Frontal cortex (tissue), 3 donors: ENCODE measurements at regions not wholly inside any gene's neighbourhood (a gene's known extent, or its start where the extent isn't known, plus 50 kb on each side); places are given as distances from the start of the nearest gene placed in this dataset.
"Not testable (repeated sequence)": the region's sequence is repeated elsewhere in the genome, so short reads cannot be mapped to it uniquely, and the experiment has no call there.

Experiments used
- DNase-seq, 2 donors: peaks; one replicate each; pipeline ENCODE4 v3.0.0; 2012; ENCODE audit warnings: low spot score in 2 of 2
- FAIRE-seq: peaks from 2 replicates; lab custom pipeline; 2012; peaks lifted over from hg19 to GRCh38; lab: Jason Lieb, UNC
- donor health status: control.
- donor health status: control.
- donor health status: control.

DNA sequence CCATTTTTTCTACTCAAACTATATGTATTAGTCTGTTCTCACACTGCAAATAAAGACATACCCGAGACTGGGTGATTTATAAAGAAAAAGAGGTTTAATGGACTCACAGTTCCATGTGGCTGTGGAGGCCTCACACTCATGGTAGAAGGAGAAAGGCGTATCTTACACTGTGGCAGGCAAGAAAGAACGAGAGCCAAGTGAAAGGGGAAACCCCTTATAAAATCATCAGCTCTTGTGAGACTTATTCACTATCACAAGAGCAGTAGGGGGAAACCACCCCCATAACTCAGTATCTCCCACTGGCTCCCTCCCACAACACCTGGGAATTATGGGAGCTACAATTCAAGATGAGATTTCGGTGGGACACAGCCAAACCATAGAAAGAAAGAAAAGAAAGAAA lies 266.3 kb upstream of the TLE3 start:
- not testable (repeated sequence) for DNase-seq, FAIRE-seq

- FAIRE-seq (no peak), DNase-seq (no peak)
Observed at GRCh38 chr15:70362886-70363285, 265.2 kb upstream of the TLE3 start.

DNA sequence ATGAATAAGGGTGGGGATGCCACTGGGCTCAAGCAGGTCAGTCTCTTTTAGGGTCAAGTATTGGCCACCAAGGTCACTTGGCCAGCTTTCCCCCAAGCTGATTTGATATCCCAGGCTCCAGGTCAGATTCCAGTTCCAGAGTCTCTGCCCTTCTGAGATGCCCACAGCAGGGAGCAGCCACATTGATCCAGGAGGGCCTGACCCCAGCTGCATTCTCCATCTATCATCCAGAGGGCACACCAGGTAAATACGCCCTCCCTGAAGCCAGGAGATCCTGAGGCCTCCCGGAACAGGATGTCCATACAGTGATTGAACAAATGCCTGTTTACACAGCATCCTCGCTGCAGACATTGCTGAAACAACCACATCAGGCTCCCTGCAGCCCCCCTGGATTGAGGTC lies 264.6 kb upstream of the TLE3 start:
- FAIRE-seq (no peak), DNase-seq (no peak)

DNA sequence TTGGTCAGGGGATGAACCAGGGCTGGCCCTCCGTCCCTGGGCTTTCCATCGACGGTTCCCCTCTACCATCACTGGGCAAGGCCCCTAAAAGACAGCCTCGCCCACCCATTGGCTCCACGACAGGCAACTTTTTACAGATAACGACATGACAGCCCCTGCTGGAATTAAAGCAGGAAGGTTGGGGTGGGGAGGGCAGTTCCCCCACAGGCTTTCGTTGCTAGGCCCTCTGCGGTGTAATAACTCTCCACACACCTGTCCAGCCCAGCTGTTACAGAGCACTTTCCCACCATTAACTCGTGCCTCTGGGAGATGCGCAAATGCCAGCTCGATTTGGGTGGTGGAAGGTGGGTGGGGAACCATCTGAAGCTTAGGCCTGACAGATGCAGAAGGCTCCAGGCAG lies 264.2 kb upstream of the TLE3 start:
- no peak for DNase-seq

GRCh38 chr15:70361106-70361505 lies 263.4 kb upstream of the TLE3 start:
- DNase-seq (no peak), FAIRE-seq (no peak)

More for the DNA sequence above, 264.2 kb upstream of the TLE3 start:
- no peak for FAIRE-seq

- no peak for DNase-seq
- no peak for FAIRE-seq
Observed at GRCh38 chr15:70358871-70359647, 261.3 kb upstream of the TLE3 start.

- FAIRE-seq (no peak), DNase-seq (no peak)
Observed at GRCh38 chr15:70358011-70358819, 260.5 kb upstream of the TLE3 start.

- FAIRE-seq (no peak), DNase-seq (no peak)
Observed at GRCh38 chr15:70357453-70357852, 259.7 kb upstream of the TLE3 start.

DNA sequence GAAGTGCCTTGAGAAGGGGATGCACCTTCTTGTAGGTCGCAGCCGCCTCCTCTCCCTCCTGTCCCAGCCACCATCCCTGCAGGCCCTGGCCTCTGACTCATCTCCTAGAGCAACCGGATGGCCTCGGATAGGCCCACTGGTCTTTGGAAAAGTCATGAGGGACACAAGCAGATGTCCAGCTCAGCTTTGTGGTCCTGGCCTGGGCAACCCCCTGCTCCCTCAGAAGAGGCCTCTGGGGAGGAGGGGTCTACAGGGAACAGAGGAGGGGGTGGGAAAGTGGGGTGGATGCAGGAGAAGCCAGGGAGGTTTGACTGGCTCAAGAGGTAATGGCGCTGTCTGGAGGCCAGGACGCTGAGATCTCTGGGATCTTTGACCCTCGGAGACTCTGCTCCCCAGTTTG lies 259.2 kb upstream of the TLE3 start:
- DNase-seq (no peak), FAIRE-seq (no peak)

GRCh38 chr15:70356062-70356860 lies 258.5 kb upstream of the TLE3 start:
- no peak for FAIRE-seq
- no peak for DNase-seq

GRCh38 chr15:70355275-70355795 lies 257.6 kb upstream of the TLE3 start:
- no peak for FAIRE-seq

DNA sequence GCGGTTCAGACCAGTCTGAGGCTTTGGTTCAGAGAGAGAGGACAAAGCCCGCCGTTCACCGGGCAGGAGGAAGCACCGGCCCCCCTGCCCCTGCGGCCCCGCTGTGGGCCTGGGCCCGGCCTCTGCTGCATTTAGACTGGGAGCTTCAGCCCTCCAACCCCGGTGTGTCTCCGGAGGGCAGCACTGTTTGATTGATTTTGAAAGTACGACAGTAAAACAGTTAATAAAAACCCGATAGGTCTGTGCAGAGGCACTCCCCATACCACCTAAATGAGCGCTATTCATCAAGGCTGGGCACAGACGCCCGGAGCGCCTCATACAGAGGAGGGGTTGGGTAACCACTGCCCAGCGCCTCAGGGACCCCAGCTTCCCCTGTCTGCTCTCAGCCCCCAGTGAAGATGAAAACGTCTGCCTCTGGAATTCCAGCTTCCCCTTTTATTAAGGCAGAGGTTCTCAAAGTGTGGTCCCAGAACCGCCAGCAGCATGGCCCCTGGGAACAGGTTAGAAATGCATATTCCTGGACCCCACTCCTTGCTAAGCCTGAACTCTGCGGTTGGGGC lies 256.7 kb upstream of the TLE3 start:
- DNase-seq: no peak
- no peak for FAIRE-seq

More at GRCh38 chr15:70355275-70355795, 257.6 kb upstream of the TLE3 start:
- no peak for DNase-seq

DNA sequence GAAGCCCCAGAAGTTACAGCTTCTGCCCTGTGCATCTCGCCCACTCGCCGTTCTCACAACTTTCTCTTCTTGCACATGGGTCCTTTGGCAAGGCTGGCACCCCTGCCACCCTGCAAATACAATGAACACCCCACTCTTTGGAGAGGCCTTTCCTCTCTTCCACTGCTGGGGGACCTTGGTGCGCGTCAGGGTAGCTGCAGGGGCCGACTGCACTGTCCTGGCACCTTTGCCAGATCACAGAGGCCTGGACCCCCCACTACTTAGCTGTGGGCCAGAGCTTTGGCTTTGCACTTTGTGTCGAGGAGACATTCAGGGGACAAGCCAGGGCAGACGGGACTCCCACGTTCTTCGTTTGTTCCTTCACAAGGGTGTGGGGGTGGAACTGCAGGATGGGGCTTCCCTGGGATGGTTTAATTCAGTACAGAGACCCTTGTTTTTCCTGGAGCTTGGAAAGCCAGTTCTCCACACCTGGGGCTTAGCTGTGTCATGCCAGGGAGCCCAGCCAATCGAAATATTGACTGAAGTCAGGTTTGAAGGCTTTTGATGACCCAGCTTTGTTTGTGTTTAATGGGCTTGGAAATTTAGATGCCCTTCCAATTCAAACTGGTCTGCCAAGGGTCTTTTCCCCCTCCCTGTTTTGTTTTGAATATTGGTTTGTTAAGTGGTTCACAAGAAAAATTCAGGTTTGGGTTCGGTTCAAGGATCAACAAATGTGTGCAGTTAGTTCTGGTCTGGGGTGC lies 256.1 kb upstream of the TLE3 start:
- no peak for DNase-seq
- no peak for FAIRE-seq

GRCh38 chr15:70351941-70352774 lies 254.4 kb upstream of the TLE3 start:
- no peak for FAIRE-seq
- DNase-seq: no peak

DNA sequence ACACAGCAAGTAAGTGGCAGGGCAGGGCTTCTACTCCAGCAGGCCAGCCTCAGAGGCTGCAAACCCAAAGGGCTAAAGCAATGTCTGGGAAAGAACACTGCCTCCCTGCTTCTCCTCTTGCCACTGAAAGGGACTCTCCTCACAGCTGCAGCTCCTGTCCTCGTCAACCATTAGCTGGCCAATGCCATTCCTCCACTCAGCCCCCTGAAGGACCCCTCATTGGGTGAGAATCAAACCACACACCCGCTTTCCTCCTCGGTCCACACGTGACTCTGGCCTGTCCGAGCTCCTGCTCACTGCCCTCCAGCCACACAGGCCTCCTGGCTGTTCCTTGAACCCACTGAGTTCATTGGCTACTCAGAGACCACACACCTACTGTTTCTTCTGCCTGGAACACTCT lies 253.7 kb upstream of the TLE3 start:
- no peak for FAIRE-seq

DNA sequence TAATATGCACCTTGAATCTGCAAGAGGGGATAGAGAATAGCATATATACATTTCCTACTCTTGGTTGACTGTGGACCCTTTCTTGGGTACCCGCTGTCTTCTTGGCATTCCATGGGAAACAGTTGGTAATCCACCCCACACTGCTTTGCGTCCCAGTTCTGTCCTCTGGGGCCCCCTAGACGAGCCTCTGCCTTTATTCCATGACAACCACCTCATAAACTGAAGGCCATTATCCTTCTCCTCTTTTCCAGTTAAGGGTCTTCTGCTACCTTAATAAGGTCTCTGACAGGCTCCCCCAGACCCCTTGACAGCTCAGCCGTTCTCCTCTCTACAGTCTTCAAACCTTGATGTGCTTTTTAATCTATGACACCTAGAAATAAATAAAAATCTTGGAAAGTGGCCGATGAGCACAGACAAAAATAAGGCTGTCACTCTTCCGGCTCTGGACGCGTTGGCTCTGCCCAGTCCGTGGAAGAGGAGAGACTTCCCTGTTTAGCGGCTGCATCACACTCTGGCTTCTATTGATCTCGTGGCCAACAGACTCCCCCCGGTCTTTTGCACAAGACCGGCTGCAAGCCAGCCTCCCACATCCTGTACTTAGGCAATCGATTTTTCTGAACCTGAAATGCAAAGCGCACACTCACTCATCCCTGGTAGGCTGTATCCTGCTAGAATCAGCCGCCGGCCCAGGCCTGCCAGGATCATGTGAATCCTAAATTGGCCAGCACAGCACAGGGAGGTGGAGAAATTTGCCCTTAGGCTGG lies 251.0 kb upstream of the TLE3 start:
- FAIRE-seq: no peak
- DNase-seq: no peak

More for the DNA sequence above, 253.7 kb upstream of the TLE3 start:
- DNase-seq: no peak

DNA sequence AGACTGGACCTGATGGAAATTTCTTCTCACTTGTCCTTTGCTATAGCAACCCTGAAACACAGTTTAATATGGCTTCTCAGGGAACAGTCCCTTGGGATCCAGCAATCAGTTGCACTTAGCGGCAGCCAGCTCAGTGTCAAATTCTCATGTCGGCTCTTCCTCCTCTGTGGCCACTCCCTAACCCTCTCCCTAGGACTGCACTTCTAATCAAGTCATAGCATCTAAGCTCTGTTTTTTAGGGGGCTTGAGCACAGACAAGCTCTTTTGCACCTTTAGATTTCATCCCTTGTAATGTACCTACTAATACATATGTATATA lies 250.5 kb upstream of the TLE3 start:
- FAIRE-seq: no peak
- DNase-seq: no peak
